PC-9 (cell line): ENCODE measurements at regions not wholly inside any gene's neighbourhood (a gene's known extent, or its start where the extent isn't known, plus 50 kb on each side); places are given as distances from the start of the nearest gene placed in this dataset.

Experiments used
- CTCF ChIP-seq: fragments of 200-600 bp; sonication (generic); conservative IDR thresholded peaks from 2 replicates; pipeline ENCODE4 v1.6.1; 2017; ENCODE audit warnings: mixed run types, antibody characterized with exemption, mild to moderate bottlenecking, moderate library complexity
- EZH2 ChIP-seq: fragments of 200-600 bp; sonication (generic); IDR thresholded peaks from 2 replicates; pipeline ENCODE4 v1.8.0; 2017; ENCODE audit warnings: antibody characterized with exemption, low read depth

DNA sequence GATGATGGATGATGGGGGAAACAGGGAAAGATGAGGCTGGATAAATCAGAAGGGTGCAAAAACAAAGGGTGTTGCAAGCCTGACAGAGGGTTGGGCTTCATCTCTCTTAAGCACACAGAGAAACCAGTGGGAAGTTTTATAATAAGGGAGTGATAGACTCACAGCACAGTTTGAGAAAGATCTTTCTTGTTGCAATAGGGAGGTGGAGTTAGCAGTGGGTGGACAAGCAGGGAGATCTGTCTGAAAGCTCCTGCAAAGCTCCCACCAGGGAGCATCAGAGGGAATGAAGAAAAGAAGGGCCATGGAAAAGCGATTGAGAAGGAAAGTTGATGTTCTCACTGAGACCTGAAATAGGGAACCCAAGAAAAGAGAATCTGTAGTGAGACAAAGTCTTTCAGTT, 64.9 kb downstream of the BOD1L2 start:
- no peak for TF ChIP-seq CTCF
- no peak for TF ChIP-seq EZH2
